H1 (cell line): ENCODE measurements at regions not wholly inside any gene's neighbourhood (a gene's known extent, or its start where the extent isn't known, plus 50 kb on each side); places are given as distances from the start of the nearest gene placed in this dataset.

ENCODE experiments used
- CTCF ChIA-PET: fragments of 300-600 bp; sonication (Branson Sonifier 250); formaldehyde crosslinking; loops from one replicate; lab custom pipeline; 2021; ENCODE audit not compliant: partially characterized antibody; lab: Charles Lee
- POLR2A ChIA-PET: fragments of 300-600 bp; sonication (Branson Sonifier 250); formaldehyde crosslinking; loops from one replicate; lab custom pipeline; 2021; ENCODE audit warnings: inconsistent platforms; ENCODE audit not compliant: partially characterized antibody; lab: Charles Lee
- DNase-seq, 2 experiments: peaks; one replicate each; pipeline versions ENCODE4 v3.0.0 to v3.0.0-alpha.2; 2010 to 2022; ENCODE audit warnings: low spot score in 2 of 2, low read depth in 1 of 2, mixed read lengths in 1 of 2
- FAIRE-seq: peaks from 2 replicates; lab custom pipeline; 2011; peaks lifted over from hg19 to GRCh38; lab: Jason Lieb, UNC
- H2AFZ ChIP-seq: 2 replicates; pipeline ENCODE4 v1.8.1; 2012; ENCODE audit warnings: low read length, inconsistent platforms
- H2AK5ac ChIP-seq: 2 replicates; pipeline ENCODE4 v1.6.1; 2013; ENCODE audit warnings: low read depth, low read length
- H2BK120ac ChIP-seq: replicated peaks from 2 replicates; pipeline ENCODE3; 2013; ENCODE audit warnings: low read depth, low read length, inconsistent platforms
- H2BK12ac ChIP-seq: 2 replicates; pipeline ENCODE4 v1.6.1; 2013; ENCODE audit warnings: low read depth, low read length
- H2BK15ac ChIP-seq: 2 replicates; pipeline ENCODE4 v1.6.1; 2013; ENCODE audit warnings: low read length
- H2BK20ac ChIP-seq: 2 replicates; pipeline ENCODE4 v1.6.1; 2013; ENCODE audit warnings: low read length
- H2BK5ac ChIP-seq: 2 replicates; pipeline ENCODE4 v1.6.1; 2013; ENCODE audit warnings: low read depth, low read length
- H3K14ac ChIP-seq: 2 replicates; pipeline ENCODE4 v1.6.1; 2013; ENCODE audit warnings: inconsistent platforms; ENCODE audit not compliant: insufficient read length
- H3K18ac ChIP-seq: 2 replicates; pipeline ENCODE4 v1.6.1; 2013; ENCODE audit warnings: low read length; ENCODE audit errors: extremely low read depth
- H3K23ac ChIP-seq: 2 replicates; pipeline ENCODE4 v1.6.1; 2013; ENCODE audit warnings: inconsistent platforms; ENCODE audit not compliant: insufficient read length
- H3K23me2 ChIP-seq: 2 replicates; pipeline ENCODE4 v1.6.1; 2013; ENCODE audit warnings: low read depth, low read length
- H3K27ac ChIP-seq: 2 replicates; pipeline ENCODE4 v1.6.1; 2011; ENCODE audit warnings: low read depth, low read length, inconsistent platforms
- H3K27me3 ChIP-seq, 4 experiments: replicated peaks in 1 of 4; 1 replicate in 1 of 4; 2 replicates in 3 of 4; pipeline versions ENCODE4 v1.6.1 to v1.8.1; 2011 to 2013; ENCODE audit warnings: low read length in 3 of 4, mild to moderate bottlenecking in 3 of 4, inconsistent platforms in 2 of 4, mixed read lengths in 2 of 4, moderate library complexity in 1 of 4; ENCODE audit not compliant: control insufficient read depth in 3 of 4, insufficient read depth in 3 of 4; ENCODE audit errors: extremely low read depth in 1 of 4
- H3K36me3 ChIP-seq, 4 experiments: 2 replicates each; pipeline versions ENCODE4 v1.6.1 to v1.8.1; 2011 to 2013; ENCODE audit warnings: mild to moderate bottlenecking in 4 of 4, low read length in 3 of 4, moderate library complexity in 2 of 4, control low read depth in 1 of 4, inconsistent platforms in 1 of 4; ENCODE audit not compliant: insufficient read depth in 4 of 4, control insufficient read depth in 2 of 4
- H3K4ac ChIP-seq: replicated peaks from 2 replicates; pipeline ENCODE3; 2013; ENCODE audit warnings: low read length, low read depth, mixed read lengths, inconsistent platforms; ENCODE audit not compliant: insufficient read length
- H3K4me1 ChIP-seq, 4 experiments: replicated peaks in 1 of 4; 1 replicate in 1 of 4; 2 replicates in 3 of 4; pipeline versions ENCODE4 v1.6.1 to v1.8.1; 2011 to 2013; ENCODE audit warnings: low read length in 3 of 4, inconsistent platforms in 2 of 4, mixed read lengths in 1 of 4; ENCODE audit not compliant: insufficient read depth in 4 of 4, control insufficient read depth in 3 of 4
- H3K4me2 ChIP-seq, 2 experiments: 2 replicates each; pipeline versions ENCODE4 v1.6.1 to v1.8.1; 2011 to 2013; ENCODE audit warnings: low read depth in 2 of 2, low read length in 2 of 2, control low read depth in 1 of 2, inconsistent platforms in 1 of 2, mild to moderate bottlenecking in 1 of 2; ENCODE audit not compliant: insufficient read depth in 1 of 2
- H3K4me3 ChIP-seq, 4 experiments: fragments of 200-600, 300-600 bp in 1 of 4; sonication (generic), shearing (Covaris generic), sonication (Bioruptor Twin) in 1 of 4; 2 replicates each; pipeline versions ENCODE4 v1.5.1 to v1.8.1; 2011 to 2016; ENCODE audit warnings: low read length in 4 of 4, low read depth in 3 of 4, control low read depth in 2 of 4, inconsistent platforms in 2 of 4, mild to moderate bottlenecking in 2 of 4, mixed read lengths in 1 of 4, moderate library complexity in 1 of 4; ENCODE audit not compliant: insufficient read depth in 2 of 4; ENCODE audit errors: extremely low read depth in 1 of 4
- H3K56ac ChIP-seq: replicated peaks from 2 replicates; pipeline ENCODE3; 2013; ENCODE audit warnings: low read depth, mild to moderate bottlenecking, mixed read lengths, low read length, inconsistent platforms; ENCODE audit not compliant: insufficient read length
- H3K79me1 ChIP-seq: 2 replicates; pipeline ENCODE4 v1.6.1; 2013; ENCODE audit warnings: low read depth, low read length, control low read depth
- H3K79me2 ChIP-seq, 2 experiments: 2 replicates each; pipeline versions ENCODE4 v1.6.1 to v1.8.1; 2012 to 2013; ENCODE audit warnings: low read length in 2 of 2, mild to moderate bottlenecking in 2 of 2, inconsistent platforms in 1 of 2; ENCODE audit not compliant: insufficient read depth in 2 of 2, control insufficient read depth in 1 of 2
- H3K9ac ChIP-seq, 4 experiments: replicated peaks in 1 of 4; 1 replicate in 1 of 4; 2 replicates in 3 of 4; pipeline versions ENCODE4 v1.6.1 to v1.8.1; 2011 to 2013; ENCODE audit warnings: low read depth in 3 of 4, low read length in 3 of 4, control low read depth in 2 of 4, mild to moderate bottlenecking in 2 of 4, moderate library complexity in 2 of 4, inconsistent platforms in 1 of 4; ENCODE audit errors: extremely low read depth in 1 of 4
- H3K9me3 ChIP-seq, 2 experiments: 2 replicates each; pipeline versions ENCODE4 v1.6.1 to v1.8.1; 2012 to 2013; ENCODE audit warnings: mild to moderate bottlenecking in 2 of 2, moderate library complexity in 2 of 2, control low read depth in 1 of 2, inconsistent platforms in 1 of 2, low read depth in 1 of 2, low read length in 1 of 2, mixed read lengths in 1 of 2; ENCODE audit not compliant: insufficient read depth in 2 of 2
- H4K20me1 ChIP-seq, 2 experiments: replicated peaks in 1 of 2; 2 replicates each; pipeline versions ENCODE3 to v1.8.1; 2011 to 2013; ENCODE audit warnings: inconsistent platforms in 2 of 2, low read length in 2 of 2, mild to moderate bottlenecking in 1 of 2; ENCODE audit not compliant: insufficient read depth in 2 of 2, control insufficient read depth in 1 of 2
- H4K5ac ChIP-seq: 2 replicates; pipeline ENCODE4 v1.6.1; 2013; ENCODE audit warnings: low read length, low read depth, mixed read lengths, inconsistent platforms; ENCODE audit not compliant: insufficient read length
- H4K8ac ChIP-seq: 2 replicates; pipeline ENCODE4 v1.8.0; 2013; ENCODE audit warnings: mild to moderate bottlenecking, moderate library complexity, low read length, inconsistent platforms; ENCODE audit not compliant: insufficient read depth; ENCODE audit errors: extremely low read depth
- H4K91ac ChIP-seq: replicated peaks from 2 replicates; pipeline ENCODE3; 2013; ENCODE audit warnings: low read length, mixed read lengths, inconsistent platforms; ENCODE audit not compliant: insufficient read length
- KDM1A ChIP-seq: fragments of 200-600, 300-600 bp; sonication (generic); IDR thresholded peaks from 2 replicates; pipeline ENCODE4 v1.7.1; 2016; ENCODE audit warnings: mild to moderate bottlenecking, low read length, borderline replicate concordance
- KDM4A ChIP-seq: IDR thresholded peaks from one replicate; pipeline ENCODE4 v1.7.1; 2012; ENCODE audit warnings: low read depth, mild to moderate bottlenecking, moderate library complexity, low read length, inconsistent platforms; ENCODE audit not compliant: severe bottlenecking
- WGBS, 2 experiments: shearing (Covaris generic) in 1 of 2; methylation state at CpG; one replicate each; pipeline versions ENCODE4 v1.1.6 to v1.1.7; 2013 to 2015; ENCODE audit warnings: low lambda C conversion rate in 2 of 2, mixed read lengths in 2 of 2, inconsistent platforms in 1 of 2, low coverage in 1 of 2, missing lambda C conversion rate in 1 of 2; ENCODE audit not compliant: insufficient replicate concordance in 2 of 2, insufficient coverage in 1 of 2, insufficient read length in 1 of 2; ENCODE audit errors: extremely low coverage in 1 of 2, missing lambda C conversion rate in 1 of 2; 5-methylcytosine and 5-hydroxymethylcytosine counted together

DNA sequence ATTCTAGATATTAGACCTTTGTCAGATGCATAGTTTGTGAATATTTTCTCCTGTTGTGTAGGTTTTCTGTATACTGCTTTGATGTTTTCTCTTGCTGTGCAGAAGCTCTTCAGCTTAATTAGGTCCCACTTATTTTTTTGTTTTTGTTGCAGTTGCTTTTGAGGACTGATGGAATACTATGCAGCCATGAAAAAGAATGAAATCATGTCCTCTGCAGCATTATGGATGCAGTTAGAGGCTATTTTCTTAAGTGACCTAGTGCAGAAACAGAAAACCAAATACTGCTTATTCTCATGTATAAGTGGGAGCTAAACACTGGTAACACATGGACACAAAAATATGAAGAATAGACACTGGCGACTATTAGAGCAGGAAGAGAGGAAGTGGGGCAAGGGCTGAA lies 155.0 kb upstream of the HNMT start:
- H2BK20ac ChIP-seq: no peak overlapping the region
- no peak overlapping the region for H2BK15ac ChIP-seq
- no peaks in the 10 kb centered on the region for H4K20me1 ChIP-seq
- TF ChIP-seq KDM4A (no peak), KDM1A (0 out of 2 replicates have a peak, but pooled peaks have one; percentile 39)
- no peak for FAIRE-seq
- no peak overlapping the region for H3K14ac ChIP-seq
- H4K91ac ChIP-seq: no peak overlapping the region
- no peak overlapping the region for H2BK5ac ChIP-seq
- H3K4me2 ChIP-seq: no peak overlapping the region
- no peaks in the 10 kb centered on the region for H3K4me1 ChIP-seq
- ChIA-PET CTCF (interaction anchor here (1.1 kb wide), 1 partner anchor 132 kb away, joined by 3 read pairs; no protein-coding TSS in a partner anchor), POLR2A (no interaction called here)
- no peaks in the 10 kb centered on the region for H3K36me3 ChIP-seq
- H3K18ac ChIP-seq: no peak overlapping the region
- H3K4ac ChIP-seq: no peak overlapping the region
- H3K23me2 ChIP-seq: no peaks in the 10 kb centered on the region
- H3K9me3 ChIP-seq: no peaks in the 10 kb centered on the region; a peak in 1 of 4 replicates
- H2AK5ac ChIP-seq: no peak overlapping the region
- no peak overlapping the region for H3K23ac ChIP-seq
- H2BK120ac ChIP-seq: no peak overlapping the region
- no peak overlapping the region for H2BK12ac ChIP-seq
- no peak overlapping the region for H4K5ac ChIP-seq
- H2AFZ ChIP-seq: no peak overlapping the region
- no peak for DNase-seq
- H3K56ac ChIP-seq: no peak overlapping the region
- H3K27me3 ChIP-seq: no peaks in the 10 kb centered on the region
- H3K27ac ChIP-seq: no peak overlapping the region
- H3K79me2 ChIP-seq: no peaks in the 10 kb centered on the region
- no peaks in the 10 kb centered on the region for H3K79me1 ChIP-seq
- no peak overlapping the region for H3K9ac ChIP-seq
- WGBS, 2 experiments: 86% methylated on average over 1 of the region's 1 CpG; no CpG with 5 or more reads in 1 of the 2 experiments
- H3K4me3 ChIP-seq: no peak overlapping the region
- no peak overlapping the region for H4K8ac ChIP-seq
